A673 (cell line): ENCODE measurements at regions not wholly inside any gene's neighbourhood (a gene's known extent, or its start where the extent isn't known, plus 50 kb on each side); places are given as distances from the start of the nearest gene placed in this dataset.

Experiments used
- BruUV-seq: library from RNA; stranded (reverse); fragments of 400-500 nt; replicated peaks from 2 replicates; lab custom pipeline; 2021; lab: Mats Ljungman, UMichigan
- CTCF ChIA-PET: fragments of 300-600 bp; sonication (Branson Sonifier 250); formaldehyde crosslinking; loops from one replicate; lab custom pipeline; 2022; ENCODE audit warnings: antibody characterized with exemption; lab: Charles Lee
- POLR2A ChIA-PET: fragments of 300-600 bp; sonication (Branson Sonifier 250); formaldehyde crosslinking; loops from one replicate; lab custom pipeline; 2022; ENCODE audit warnings: antibody characterized with exemption; ENCODE audit not compliant: low non-redundant PET; lab: Charles Lee
- DNase-seq: peaks from one replicate; pipeline ENCODE4 v3.0.0-alpha.2; 2015; ENCODE audit warnings: low spot score
- H3K27ac ChIP-seq: fragments of 200-600 bp; sonication (generic); 2 replicates; pipeline ENCODE4 v1.5.1; 2016; ENCODE audit warnings: mixed run types, low read depth, mild to moderate bottlenecking, mixed read lengths, antibody characterized with exemption, low read length; ENCODE audit not compliant: poor library complexity, severe bottlenecking
- H3K27me3 ChIP-seq: fragments of 200-600 bp; sonication (generic); replicated peaks from 2 replicates; pipeline ENCODE4 v1.6.1; 2017; ENCODE audit warnings: mixed run types, low read depth, mild to moderate bottlenecking, mixed read lengths, antibody characterized with exemption, low read length; ENCODE audit not compliant: insufficient read depth, poor library complexity
- H3K36me3 ChIP-seq: fragments of 200-600 bp; sonication (generic); 2 replicates; pipeline ENCODE4 v1.6.1; 2016; ENCODE audit warnings: mixed run types, mild to moderate bottlenecking, mixed read lengths, antibody characterized with exemption, low read length; ENCODE audit not compliant: insufficient read depth, poor library complexity, severe bottlenecking
- H3K4me1 ChIP-seq: fragments of 200-600 bp; sonication (generic); 2 replicates; pipeline ENCODE4 v1.6.1; 2017; ENCODE audit warnings: mixed run types, mild to moderate bottlenecking, mixed read lengths, antibody characterized with exemption, low read length; ENCODE audit not compliant: insufficient read depth, poor library complexity, severe bottlenecking
- H3K4me3 ChIP-seq: fragments of 200-600 bp; sonication (generic); 2 replicates; pipeline ENCODE4 v1.5.1; 2016; ENCODE audit warnings: low read depth, mixed run types, mild to moderate bottlenecking, mixed read lengths, low read length; ENCODE audit not compliant: poor library complexity, severe bottlenecking
- H3K9me3 ChIP-seq: fragments of 200-600 bp; sonication (generic); 2 replicates; pipeline ENCODE4 v1.6.1; 2016; ENCODE audit warnings: mixed run types, low read depth, mild to moderate bottlenecking, mixed read lengths, antibody characterized with exemption, low read length; ENCODE audit not compliant: poor library complexity, severe bottlenecking
- EZH2 ChIP-seq: fragments of 200-600 bp; sonication (generic); IDR thresholded peaks from 2 replicates; pipeline ENCODE4 v1.6.1; 2017; ENCODE audit warnings: borderline replicate concordance, low read depth, mild to moderate bottlenecking, mixed read lengths, antibody characterized with exemption, low read length; ENCODE audit not compliant: poor library complexity, severe bottlenecking
- intact Hi-C: fragments of 100-400 bp; cut with micrococcal nuclease; formaldehyde crosslinking; loops from one replicate; pipeline ENCODE4 v1.10.0; 2022; ENCODE audit not compliant: unreplicated experiment
- TF ChIP-seq, protein P1 (sequence below): fragments of 300-800, 200-600 bp; sonication (generic); conservative IDR thresholded peaks from 2 replicates; pipeline ENCODE4 v1.5.1; 2017; ENCODE audit warnings: low read depth, mild to moderate bottlenecking, antibody characterized with exemption, low read length, moderate library complexity, mixed read lengths

- Histone ChIP-seq H3K9me3 (no peaks in the 10 kb centered on the region), H3K27me3 (no peaks in the 10 kb centered on the region), H3K27ac (no peak overlapping the region), H3K4me1 (no peaks in the 10 kb centered on the region), H3K4me3 (no peak overlapping the region), H3K36me3 (no peaks in the 10 kb centered on the region)
- intact Hi-C loops, result no loop called here
- POLR2A ChIA-PET, result no interaction called here
- no TSS peak for BruUV-seq
- CTCF ChIA-PET, result no interaction called here
- TF ChIP-seq, protein P1, sequence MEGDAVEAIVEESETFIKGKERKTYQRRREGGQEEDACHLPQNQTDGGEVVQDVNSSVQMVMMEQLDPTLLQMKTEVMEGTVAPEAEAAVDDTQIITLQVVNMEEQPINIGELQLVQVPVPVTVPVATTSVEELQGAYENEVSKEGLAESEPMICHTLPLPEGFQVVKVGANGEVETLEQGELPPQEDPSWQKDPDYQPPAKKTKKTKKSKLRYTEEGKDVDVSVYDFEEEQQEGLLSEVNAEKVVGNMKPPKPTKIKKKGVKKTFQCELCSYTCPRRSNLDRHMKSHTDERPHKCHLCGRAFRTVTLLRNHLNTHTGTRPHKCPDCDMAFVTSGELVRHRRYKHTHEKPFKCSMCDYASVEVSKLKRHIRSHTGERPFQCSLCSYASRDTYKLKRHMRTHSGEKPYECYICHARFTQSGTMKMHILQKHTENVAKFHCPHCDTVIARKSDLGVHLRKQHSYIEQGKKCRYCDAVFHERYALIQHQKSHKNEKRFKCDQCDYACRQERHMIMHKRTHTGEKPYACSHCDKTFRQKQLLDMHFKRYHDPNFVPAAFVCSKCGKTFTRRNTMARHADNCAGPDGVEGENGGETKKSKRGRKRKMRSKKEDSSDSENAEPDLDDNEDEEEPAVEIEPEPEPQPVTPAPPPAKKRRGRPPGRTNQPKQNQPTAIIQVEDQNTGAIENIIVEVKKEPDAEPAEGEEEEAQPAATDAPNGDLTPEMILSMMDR, result no peak
- TF ChIP-seq EZH2, result no peak
- DNase-seq, result no peak
Measured at GRCh38 chr13:42417626-42418025, 145.7 kb downstream of the AKAP11 start.

DNA sequence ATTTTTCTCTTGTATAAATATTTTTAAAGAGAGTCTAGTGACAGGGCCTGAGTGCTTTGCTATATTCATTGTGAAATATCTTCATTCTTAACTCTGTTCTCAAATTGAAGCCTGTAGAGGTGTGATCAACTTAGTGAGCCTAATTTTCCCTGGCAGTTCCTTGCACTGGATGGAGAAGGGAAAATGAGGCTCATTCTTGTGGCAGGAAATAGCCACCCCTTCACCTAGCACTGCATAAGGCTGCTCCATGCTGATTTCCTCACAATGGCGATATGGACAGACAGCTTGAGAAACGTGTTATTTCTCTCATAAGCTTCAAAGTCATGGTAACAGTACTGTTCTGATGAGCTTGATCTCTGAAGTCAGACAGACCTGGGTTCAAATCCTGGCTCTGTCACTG lies 146.2 kb downstream of the AKAP11 start:
- intact Hi-C loops, result no loop called here
- CTCF ChIA-PET, result no interaction called here
- no TSS peak for BruUV-seq
- POLR2A ChIA-PET, result no interaction called here
- Histone ChIP-seq H3K4me3 (no peak overlapping the region), H3K36me3 (no peaks in the 10 kb centered on the region), H3K9me3 (no peaks in the 10 kb centered on the region), H3K27me3 (no peaks in the 10 kb centered on the region), H3K4me1 (no peaks in the 10 kb centered on the region), H3K27ac (no peak overlapping the region)
- no peak for DNase-seq
- TF ChIP-seq, protein P1, result no peak

DNA sequence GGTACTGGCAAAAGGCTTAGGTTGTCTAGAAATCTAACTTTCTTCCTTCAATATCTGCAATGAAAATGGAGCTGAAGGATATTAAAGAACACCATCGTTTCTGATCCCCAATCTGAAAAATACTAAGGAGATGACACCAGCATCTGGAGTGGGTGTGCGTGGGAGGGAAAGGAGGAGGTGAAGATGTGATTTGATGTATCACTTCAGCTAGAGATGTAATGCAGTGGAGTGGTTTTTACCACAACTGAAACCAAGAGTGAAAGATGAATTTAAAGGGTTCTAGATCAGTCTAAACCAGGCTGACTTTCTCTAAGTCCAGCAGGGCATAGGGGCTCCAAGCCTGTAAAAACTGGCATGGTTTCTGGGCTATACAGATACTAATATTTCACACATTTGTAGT lies 148.4 kb downstream of the AKAP11 start:
- H3K4me1 ChIP-seq, result no peaks in the 10 kb centered on the region
- ChIA-PET POLR2A (no interaction called here), CTCF (no interaction called here)
- BruUV-seq, result no TSS peak
- DNase-seq, result no peak
- H3K4me3 ChIP-seq, result no peak overlapping the region
- no peaks in the 10 kb centered on the region for H3K36me3 ChIP-seq
- H3K9me3 ChIP-seq, result no peaks in the 10 kb centered on the region
- TF ChIP-seq EZH2, result no peak
- TF ChIP-seq, protein P1, result no peak
- no peaks in the 10 kb centered on the region for H3K27me3 ChIP-seq
- H3K27ac ChIP-seq, result no peak overlapping the region
- intact Hi-C loops, result no loop called here
